GM12873 (cell line): ENCODE measurements at regions not wholly inside any gene's neighbourhood (a gene's known extent, or its start where the extent isn't known, plus 50 kb on each side); places are given as distances from the start of the nearest gene placed in this dataset.

Experiments
- CTCF ChIP-seq: IDR thresholded peaks from 2 replicates; pipeline ENCODE4 v1.5.1; 2012; ENCODE audit warnings: low read depth, mild to moderate bottlenecking, moderate library complexity, low read length, control low read depth; ENCODE audit not compliant: insufficient read depth; ENCODE audit errors: missing control alignments

DNA sequence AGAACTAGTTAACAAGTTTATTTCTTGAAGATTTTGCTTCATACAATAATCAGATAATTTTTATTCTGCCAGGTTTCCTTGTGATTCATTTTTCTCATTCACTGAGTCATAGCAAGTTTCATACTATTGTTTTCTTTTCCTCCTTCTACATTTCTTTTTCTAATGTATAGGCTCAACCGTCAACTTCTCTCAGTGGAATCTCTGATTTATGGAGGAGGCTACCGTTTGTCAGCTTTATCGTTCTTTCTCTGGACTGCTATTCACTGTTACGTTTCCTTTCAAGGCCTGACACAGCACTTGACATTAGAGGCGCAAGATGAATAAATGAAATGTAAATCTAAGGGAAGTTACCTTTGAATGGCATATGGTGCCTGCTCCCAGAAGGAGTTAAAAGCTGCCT lies 284.3 kb upstream of the NR5A2 start:
- TF ChIP-seq CTCF, result no peak

DNA sequence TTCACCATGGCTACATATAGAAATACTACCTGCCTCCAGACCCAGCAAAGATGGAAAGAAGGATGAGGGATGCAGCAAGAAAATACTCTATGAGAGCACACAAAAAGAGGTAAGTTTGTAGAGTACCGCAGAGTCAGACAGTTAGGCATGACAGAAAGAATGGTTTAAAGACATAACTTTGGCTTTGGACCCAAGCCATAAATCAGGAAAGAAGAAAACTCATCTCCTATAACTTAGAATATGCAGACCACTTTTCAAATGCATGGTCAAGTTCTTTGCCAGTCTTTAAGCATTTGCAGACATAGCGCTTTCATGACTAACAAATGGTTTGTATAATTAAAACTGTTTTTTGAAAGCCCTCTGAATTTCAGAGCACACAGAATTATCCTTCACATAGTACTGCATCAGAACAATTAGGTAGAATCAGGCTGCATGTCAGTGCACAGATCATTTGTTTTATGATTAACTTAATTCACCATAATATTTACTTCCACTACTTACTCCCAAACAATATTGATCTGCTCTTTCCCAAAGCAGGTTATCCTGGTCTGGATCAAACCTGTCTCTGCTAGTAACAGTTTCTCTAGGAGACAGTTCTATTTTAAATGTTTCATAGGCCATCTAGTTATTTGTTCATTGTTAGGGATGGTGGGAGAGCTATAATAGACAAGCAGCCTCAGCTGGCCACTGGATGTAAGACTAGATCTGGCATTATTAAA lies 280.7 kb upstream of the NR5A2 start:
- TF ChIP-seq CTCF, result no peak

DNA sequence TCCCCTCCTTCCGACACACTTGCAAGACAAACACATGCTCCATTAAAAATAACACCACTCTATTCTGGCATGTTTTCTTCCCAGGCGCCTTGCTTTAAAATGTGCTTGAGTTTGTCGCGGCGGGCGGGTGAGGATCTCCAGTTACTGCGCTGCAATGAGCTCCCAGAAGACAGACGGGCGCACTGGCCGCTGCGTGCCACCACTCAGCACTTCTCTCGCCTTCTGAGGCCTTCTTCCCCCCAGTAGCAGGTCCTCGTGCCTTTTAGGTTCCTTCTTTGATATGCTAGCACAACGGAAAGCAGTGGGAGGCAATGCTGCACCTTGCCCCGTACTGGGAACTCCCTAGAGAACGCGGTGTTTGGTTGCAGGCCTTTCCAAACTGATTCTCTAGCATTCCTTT lies 279.5 kb upstream of the NR5A2 start:
- no peak for TF ChIP-seq CTCF

- no peak for TF ChIP-seq CTCF
These were observed 276.0 kb upstream of the NR5A2 start for GRCh38 chr1:199751506-199751905.

GRCh38 chr1:199751962-199752687 lies 275.4 kb upstream of the NR5A2 start:
- no peak for TF ChIP-seq CTCF

- TF ChIP-seq CTCF, result no peak
These were observed 274.9 kb upstream of the NR5A2 start for GRCh38 chr1:199752688-199753027.

DNA sequence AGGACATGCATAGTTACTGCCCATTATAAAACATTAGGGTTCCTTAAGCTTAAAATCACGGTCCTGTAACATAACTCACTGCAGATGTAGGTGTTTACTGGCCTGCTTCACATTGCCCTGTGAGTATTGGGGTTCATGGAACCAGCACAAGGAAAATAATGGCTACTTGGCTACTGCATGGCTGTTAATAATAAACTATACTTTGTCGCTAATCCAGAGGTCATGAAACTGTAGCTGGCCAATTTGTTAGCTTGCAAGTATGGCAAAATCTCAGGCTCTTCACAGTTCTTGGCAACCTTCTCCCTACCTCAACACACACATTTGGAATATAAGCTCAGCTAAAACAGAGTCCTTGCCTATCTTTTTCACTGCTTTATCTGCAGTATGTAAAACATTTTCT lies 274.0 kb upstream of the NR5A2 start:
- TF ChIP-seq CTCF, result no peak
